Colon (tissue), 2 donors: ENCODE measurements at regions not wholly inside any gene's neighbourhood (a gene's known extent, or its start where the extent isn't known, plus 50 kb on each side); places are given as distances from the start of the nearest gene placed in this dataset.
"Not testable (repeated sequence)": the region's sequence is repeated elsewhere in the genome, so short reads cannot be mapped to it uniquely, and the experiment has no call there.

Source experiments
- FAIRE-seq: peaks from 2 replicates; lab custom pipeline; 2012; peaks lifted over from hg19 to GRCh38; lab: Jason Lieb, UNC
- donor health status: control.
- donor health status: control.

- no peak for FAIRE-seq
Observed at GRCh38 chr7:115352375-115352774, 430.5 kb downstream of the MDFIC start.

GRCh38 chr7:115350764-115351163 lies 428.9 kb downstream of the MDFIC start:
- FAIRE-seq = no peak

- no peak for FAIRE-seq
Observed at GRCh38 chr7:115349635-115350034, 427.7 kb downstream of the MDFIC start.

- no peak for FAIRE-seq
Observed at GRCh38 chr7:115346685-115347084, 424.8 kb downstream of the MDFIC start.

GRCh38 chr7:115340828-115341227 lies 418.9 kb downstream of the MDFIC start:
- no peak for FAIRE-seq

GRCh38 chr7:115338016-115338415 lies 416.1 kb downstream of the MDFIC start:
- no peak for FAIRE-seq

- no peak for FAIRE-seq
Observed at GRCh38 chr7:115332691-115333090, 410.8 kb downstream of the MDFIC start.

GRCh38 chr7:115329006-115329405 lies 407.1 kb downstream of the MDFIC start:
- no peak for FAIRE-seq

GRCh38 chr7:115328018-115328417 lies 406.1 kb downstream of the MDFIC start:
- no peak for FAIRE-seq

- FAIRE-seq = no peak
Observed at GRCh38 chr7:115327326-115327725, 405.4 kb downstream of the MDFIC start.

- FAIRE-seq = no peak
Observed at GRCh38 chr7:115319541-115319940, 397.6 kb downstream of the MDFIC start.

- not testable (repeated sequence) for FAIRE-seq
Observed at GRCh38 chr7:115310316-115310715, 388.4 kb downstream of the MDFIC start.

GRCh38 chr7:115306586-115306985 lies 384.7 kb downstream of the MDFIC start:
- no peak for FAIRE-seq

GRCh38 chr7:115300231-115300870 lies 378.5 kb downstream of the MDFIC start:
- no peak for FAIRE-seq

- no peak for FAIRE-seq
Observed at GRCh38 chr7:115299397-115300037, 377.6 kb downstream of the MDFIC start.

- no peak for FAIRE-seq
Observed at GRCh38 chr7:115297656-115298055, 375.8 kb downstream of the MDFIC start.

- FAIRE-seq = no peak
Observed at GRCh38 chr7:115293628-115294240, 371.8 kb downstream of the MDFIC start.

GRCh38 chr7:115292381-115292780 lies 370.5 kb downstream of the MDFIC start:
- FAIRE-seq = no peak

- FAIRE-seq = no peak
Observed at GRCh38 chr7:115289971-115290370, 368.1 kb downstream of the MDFIC start.

- no peak for FAIRE-seq
Observed at GRCh38 chr7:115276791-115277190, 354.9 kb downstream of the MDFIC start.

GRCh38 chr7:115273855-115274254 lies 352.0 kb downstream of the MDFIC start:
- FAIRE-seq = not testable (repeated sequence)

- no peak for FAIRE-seq
Observed at GRCh38 chr7:115273139-115273772, 351.4 kb downstream of the MDFIC start.
